ENCODE measurements at regions not wholly inside any gene's neighbourhood (a gene's known extent, or its start where the extent isn't known, plus 50 kb on each side); places are given as distances from the start of the nearest gene placed in this dataset.

DNA sequence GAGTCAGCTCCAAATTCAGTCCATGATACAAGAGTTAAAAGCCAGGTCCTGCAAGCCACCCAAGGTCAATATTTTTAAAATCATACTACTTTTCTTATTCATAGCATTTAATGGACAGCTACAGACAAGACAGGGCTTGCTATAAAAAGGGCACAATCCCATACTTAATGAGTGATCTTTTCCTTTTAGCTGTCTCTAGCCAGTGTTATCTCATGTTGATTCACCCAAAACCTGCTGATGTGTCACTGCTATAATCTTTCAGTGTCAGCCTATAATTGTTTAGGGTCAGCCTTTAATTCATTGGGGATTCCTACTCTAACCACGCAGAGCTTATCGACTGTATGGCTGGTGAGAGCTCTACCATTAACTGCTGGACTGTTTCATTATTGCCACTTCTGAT lies 51.2 kb upstream of the HCCS start:
- Histone ChIP-seq H3K9me3 (ENCODE audit: control insufficient read depth, insufficient read depth, low read depth, low read length) (no peaks in the 10 kb centered on the region), H3K27ac (ENCODE audit: low read length) (no peak overlapping the region), H3K4me1 (ENCODE audit: control insufficient read depth, insufficient read depth, low read length) (no peaks in the 10 kb centered on the region), H3K36me3 (ENCODE audit: control insufficient read depth, insufficient read depth, low read length) (no peaks in the 10 kb centered on the region), H3K27me3 (ENCODE audit: control insufficient read depth, insufficient read depth, low read length) (no peaks in the 10 kb centered on the region), H3K4me3 (ENCODE audit: low read depth in 2 of 2, low read length in 2 of 2) (no peak overlapping the region)
- ChIA-PET CTCF (interaction anchor here (0.5 kb wide), 1 partner anchor 37 kb away, joined by 4 read pairs; no protein-coding TSS in a partner anchor), POLR2A (no interaction called here)
- DNase-seq (ENCODE audit: low read depth, low spot score) (no peak), ATAC-seq (no peak)
- intact Hi-C loops (cut with micrococcal nuclease; ENCODE audit: unreplicated experiment) (no loop called here), in situ Hi-C loops (cut with HindIII; ENCODE audit: low pct_unique_long_range_greater_than_20kb, low sequenced_read_pairs) (no loop called here)
- no peak for TF ChIP-seq CTCF (IDR thresholded peaks at IDR 0.05)
- BruUV-seq (replicated peaks): no TSS peak

All from Panc1 (cell line).